OCI-LY7 (cell line): ENCODE measurements at regions not wholly inside any gene's neighbourhood (a gene's known extent, or its start where the extent isn't known, plus 50 kb on each side); places are given as distances from the start of the nearest gene placed in this dataset.

Source experiments
- BruUV-seq: library from RNA; stranded (reverse); fragments of 400-500 nt; replicated peaks from 2 replicates; lab custom pipeline; 2021; lab: Mats Ljungman, UMichigan
- CTCF ChIA-PET: fragments of 300-600 bp; sonication (Branson Sonifier 250); formaldehyde crosslinking; loops from one replicate; lab custom pipeline; 2022; ENCODE audit warnings: antibody characterized with exemption; ENCODE audit not compliant: unreplicated experiment; lab: Charles Lee
- POLR2A ChIA-PET: fragments of 300-600 bp; sonication (Branson Sonifier 250); formaldehyde crosslinking; loops from one replicate; lab custom pipeline; 2022; ENCODE audit warnings: antibody characterized with exemption; lab: Charles Lee
- DNase-seq: peaks from one replicate; pipeline ENCODE4 v3.0.0-alpha.2; 2015; ENCODE audit warnings: low spot score
- H2AFZ ChIP-seq: fragments of 200-600 bp; sonication (generic), shearing (Covaris generic); 2 replicates; pipeline ENCODE4 v1.6.1; 2014; ENCODE audit warnings: mild to moderate bottlenecking, antibody characterized with exemption, low read length, moderate library complexity
- H3K27ac ChIP-seq: fragments of 200-600 bp; sonication (generic); 2 replicates; pipeline ENCODE4 v1.5.1; 2014; ENCODE audit warnings: mixed run types, low read depth, mild to moderate bottlenecking, moderate library complexity, low read length, inconsistent platforms; ENCODE audit not compliant: poor library complexity, severe bottlenecking
- H3K36me3 ChIP-seq: fragments of 200-600 bp; sonication (generic); 2 replicates; pipeline ENCODE4 v1.6.1; 2014; ENCODE audit warnings: mild to moderate bottlenecking, antibody characterized with exemption, low read length, moderate library complexity, mixed read lengths; ENCODE audit not compliant: insufficient read depth
- H3K4me1 ChIP-seq: fragments of 200-600 bp; sonication (generic); 2 replicates; pipeline ENCODE4 v1.5.1; 2014; ENCODE audit warnings: mild to moderate bottlenecking, low read length; ENCODE audit not compliant: insufficient read depth, poor library complexity, severe bottlenecking
- H3K4me2 ChIP-seq: fragments of 200-600 bp; sonication (generic); 2 replicates; pipeline ENCODE4 v1.6.1; 2014; ENCODE audit warnings: mild to moderate bottlenecking, low read length
- H3K4me3 ChIP-seq: fragments of 200-600 bp; sonication (generic); 2 replicates; pipeline ENCODE4 v1.5.1; 2014; ENCODE audit warnings: mild to moderate bottlenecking, low read depth, low read length; ENCODE audit not compliant: poor library complexity, severe bottlenecking
- H3K79me2 ChIP-seq: fragments of 200-600 bp; sonication (generic); 2 replicates; pipeline ENCODE4 v1.6.1; 2016; ENCODE audit warnings: low read depth, mild to moderate bottlenecking, low read length, moderate library complexity, mixed read lengths; ENCODE audit not compliant: insufficient read depth
- H3K9me2 ChIP-seq: fragments of 200-600 bp; sonication (generic); 2 replicates; pipeline ENCODE4 v1.6.1; 2016; ENCODE audit warnings: mild to moderate bottlenecking, low read length, mixed read lengths; ENCODE audit not compliant: insufficient read depth
- H3K9me3 ChIP-seq: fragments of 200-600 bp; sonication (generic); 2 replicates; pipeline ENCODE4 v1.6.1; 2014; ENCODE audit warnings: mild to moderate bottlenecking, mixed run types, low read length, mixed read lengths
- H4K20me1 ChIP-seq: fragments of 200-600 bp; sonication (generic); 2 replicates; pipeline ENCODE4 v1.6.1; 2014; ENCODE audit warnings: mild to moderate bottlenecking, antibody characterized with exemption, low read length, moderate library complexity, mixed read lengths; ENCODE audit not compliant: insufficient read depth
- CTCF ChIP-seq: fragments of 200-600 bp; sonication (generic); conservative IDR thresholded peaks from 2 replicates; pipeline ENCODE4 v1.5.1; 2014; ENCODE audit warnings: mild to moderate bottlenecking, antibody characterized with exemption, low read length, moderate library complexity, mixed read lengths
- EZH2phosphoT487 ChIP-seq: fragments of 200-600 bp; sonication (generic); IDR thresholded peaks from 2 replicates; pipeline ENCODE4 v1.6.1; 2018; ENCODE audit warnings: low read depth, borderline replicate concordance, mild to moderate bottlenecking, mixed run types, antibody characterized with exemption, low read length, moderate library complexity, mixed read lengths
- intact Hi-C: fragments of 100-400 bp; cut with micrococcal nuclease; formaldehyde crosslinking; loops from one replicate; pipeline ENCODE4 v1.10.0; 2022; ENCODE audit not compliant: unreplicated experiment

- BruUV-seq: no TSS peak
- no peaks in the 10 kb centered on the region for H3K79me2 ChIP-seq
Observed at GRCh38 chr2:198945496-198945895, 512.2 kb downstream of the SATB2 start.

DNA sequence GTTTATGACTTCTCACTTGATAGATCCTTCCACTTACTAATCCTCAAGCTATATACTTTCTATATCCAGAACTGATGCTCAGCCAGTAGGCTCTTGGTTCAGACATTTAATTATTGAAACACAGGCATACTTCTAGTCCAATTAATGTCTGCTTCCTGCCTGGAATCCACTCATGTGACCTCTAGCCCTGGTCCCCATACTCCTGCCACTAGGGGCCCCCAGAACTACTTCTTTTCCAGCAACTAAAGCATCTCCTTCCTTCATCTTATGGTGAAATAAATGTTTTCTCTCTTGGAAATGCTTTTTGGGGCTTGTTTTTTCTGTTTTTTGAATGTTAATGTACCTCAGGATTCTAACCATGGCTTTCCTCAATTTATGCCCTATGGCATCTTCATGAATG lies 527.6 kb downstream of the SATB2 start:
- no peak overlapping the region for H3K27ac ChIP-seq
- H3K36me3 ChIP-seq: no peaks in the 10 kb centered on the region; the same call in 1 of the 2 replicates
- peak; percentile 25 for DNase-seq
- H3K4me3 ChIP-seq: no peak overlapping the region
- POLR2A ChIA-PET: no interaction called here
- H3K9me3 ChIP-seq: peaks cover 12% of the 10 kb centered on the region; the same call in 1 of the 2 replicates
- peak overlapping the region; percentile 6; the same call in 1 of the 2 replicates for H2AFZ ChIP-seq
- peak; percentile 74 for TF ChIP-seq CTCF
- no peak for TF ChIP-seq EZH2phosphoT487
- CTCF ChIA-PET: no interaction called here
- H3K9me2 ChIP-seq: no peaks in the 10 kb centered on the region
- no peak overlapping the region for H3K4me2 ChIP-seq
- no peaks in the 10 kb centered on the region for H4K20me1 ChIP-seq
- intact Hi-C loops: no loop called here
- peaks cover 8% of the 10 kb centered on the region for H3K4me1 ChIP-seq
- no peaks in the 10 kb centered on the region for H3K79me2 ChIP-seq
- no TSS peak for BruUV-seq

More at GRCh38 chr2:198945496-198945895, 512.2 kb downstream of the SATB2 start:
- H3K27ac ChIP-seq: no peak overlapping the region
- H2AFZ ChIP-seq: no peak overlapping the region
- TF ChIP-seq CTCF (no peak), EZH2phosphoT487 (no peak)
- H3K4me3 ChIP-seq: no peak overlapping the region
- no peaks in the 10 kb centered on the region for H3K4me1 ChIP-seq
- no peak overlapping the region for H3K4me2 ChIP-seq
- H3K36me3 ChIP-seq: no peaks in the 10 kb centered on the region; the same call in 1 of the 2 replicates
- H3K9me3 ChIP-seq: peaks cover 1% of the 10 kb centered on the region; the same call in 1 of the 2 replicates
- intact Hi-C loops: no loop called here
- CTCF ChIA-PET: no interaction called here
- POLR2A ChIA-PET: interaction anchor here (0.6 kb wide), 1 partner anchor 177 kb away, joined by 3 read pairs; no protein-coding TSS in a partner anchor
- no peak for DNase-seq
- no peaks in the 10 kb centered on the region for H4K20me1 ChIP-seq
- no peaks in the 10 kb centered on the region for H3K9me2 ChIP-seq

DNA sequence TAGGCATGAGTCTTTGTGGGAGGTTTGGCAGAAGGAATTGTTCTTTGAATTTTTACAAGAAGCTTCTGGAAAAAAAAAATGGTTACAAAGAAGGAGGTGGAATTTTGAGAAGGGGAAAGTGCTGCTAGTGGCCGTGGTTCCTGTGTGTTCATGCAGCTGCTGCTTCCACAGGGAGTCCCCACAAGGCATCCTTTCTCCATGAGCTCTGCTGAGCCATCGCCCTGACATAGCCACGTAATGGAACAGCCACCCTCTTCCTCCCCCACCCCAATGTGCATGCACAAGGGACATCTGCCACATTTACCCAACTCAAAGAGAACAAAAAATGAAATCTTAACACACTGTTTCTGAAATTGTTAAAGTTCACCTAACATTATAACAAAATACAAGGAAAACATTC lies 529.7 kb downstream of the SATB2 start:
- CTCF ChIA-PET: no interaction called here
- BruUV-seq: no TSS peak
- POLR2A ChIA-PET: interaction anchor here (0.8 kb wide), 1 partner anchor 11 kb away, joined by 3 read pairs; no protein-coding TSS in a partner anchor
- Histone ChIP-seq H3K4me1 (peaks cover 8% of the 10 kb centered on the region), H4K20me1 (no peaks in the 10 kb centered on the region), H3K36me3 (no peaks in the 10 kb centered on the region; the same call in 1 of the 2 replicates), H2AFZ (peak overlapping the region; percentile 64), H3K79me2 (no peaks in the 10 kb centered on the region), H3K9me2 (no peaks in the 10 kb centered on the region), H3K27ac (no peak overlapping the region), H3K4me3 (no peak overlapping the region), H3K4me2 (0 out of 2 replicates have a peak overlapping the region, but pooled peaks have one; percentile 11), H3K9me3 (peaks cover 9% of the 10 kb centered on the region; the same call in 1 of the 2 replicates)
- DNase-seq: no peak
- TF ChIP-seq CTCF (no peak), EZH2phosphoT487 (no peak)
- intact Hi-C loops: no loop called here
